ENCODE measurements at regions not wholly inside any gene's neighbourhood (a gene's known extent, or its start where the extent isn't known, plus 50 kb on each side); places are given as distances from the start of the nearest gene placed in this dataset.

DNA sequence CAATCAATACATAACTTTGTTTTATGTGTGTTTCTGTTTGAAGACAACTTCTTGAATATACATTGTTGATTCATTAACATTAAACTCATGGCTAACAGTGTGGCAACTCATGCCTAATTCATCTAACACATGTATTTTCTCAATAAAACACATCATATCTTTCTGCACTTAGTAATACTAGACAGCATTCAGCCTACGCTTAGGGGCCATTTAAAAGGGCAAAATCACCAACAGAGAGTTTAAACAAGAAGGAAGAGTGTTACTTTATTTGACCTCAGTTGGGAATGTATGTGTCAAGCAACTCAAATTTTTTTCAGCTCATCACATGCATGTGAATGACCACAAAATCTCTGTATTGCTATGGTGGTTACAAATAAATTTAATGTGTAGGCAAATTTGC lies 128.8 kb upstream of the AADACL2 start:
- Histone ChIP-seq H3K27me3 (no peaks in the 10 kb centered on the region), H3K4me3 (no peak overlapping the region), H3K4me1 (no peaks in the 10 kb centered on the region), H4K20me1 (ENCODE audit: low read depth) (no peaks in the 10 kb centered on the region), H3F3A (ENCODE audit: low read depth) (no peaks in the 10 kb centered on the region), H3K4me2 (no peak overlapping the region), H3K9me3 (ENCODE audit: low read depth) (no peaks in the 10 kb centered on the region), H3K9ac (no peak overlapping the region), H3K79me2 (ENCODE audit: low read depth) (no peaks in the 10 kb centered on the region), H3K27ac (no peak overlapping the region), H3K36me3 (no peaks in the 10 kb centered on the region), H2AFZ (replicated peaks) (no peak overlapping the region)
- no peak overlapping the region for H3K4me3 Mint-ChIP-seq
- no peak for TF ChIP-seq EZH2phosphoT487 (IDR thresholded peaks at IDR 0.05)
- no peak overlapping the region for H3K27ac Mint-ChIP-seq
- DNase-seq (ENCODE audit: low spot score) = no peak
- H3K27me3 Mint-ChIP-seq (ENCODE audit: insufficient read depth, low read depth) = no peaks in the 10 kb centered on the region
- no peaks in the 10 kb centered on the region for H3K4me1 Mint-ChIP-seq
- no peaks in the 10 kb centered on the region for H3K36me3 Mint-ChIP-seq
- no peaks in the 10 kb centered on the region for H3K9me3 Mint-ChIP-seq

DNA sequence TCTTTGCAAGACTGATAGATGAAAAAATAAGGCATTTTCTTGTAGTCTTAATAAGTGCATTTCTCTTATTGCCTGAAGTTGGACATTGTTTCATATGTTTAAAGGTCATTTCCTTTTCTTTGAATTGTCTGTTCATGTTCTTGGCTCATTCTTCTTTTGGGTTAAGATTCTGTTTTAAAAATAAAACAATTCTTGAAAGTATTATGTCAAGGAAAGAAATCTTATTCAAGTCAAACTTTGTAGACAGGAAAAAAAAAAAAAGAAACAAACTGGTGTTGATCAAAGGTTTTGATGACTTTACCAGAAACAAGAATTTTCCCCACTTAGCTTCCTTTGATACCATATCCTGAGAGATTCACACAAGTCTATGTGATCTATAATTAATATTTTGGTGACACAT lies 132.9 kb upstream of the AADACL2 start:
- H3K36me3 ChIP-seq = no peaks in the 10 kb centered on the region
- no peak for TF ChIP-seq EZH2phosphoT487 (IDR thresholded peaks at IDR 0.05)
- TF ChIP-seq EZH2 (IDR thresholded peaks at IDR 0.05) = no peak
- TF ChIP-seq, protein P1, sequence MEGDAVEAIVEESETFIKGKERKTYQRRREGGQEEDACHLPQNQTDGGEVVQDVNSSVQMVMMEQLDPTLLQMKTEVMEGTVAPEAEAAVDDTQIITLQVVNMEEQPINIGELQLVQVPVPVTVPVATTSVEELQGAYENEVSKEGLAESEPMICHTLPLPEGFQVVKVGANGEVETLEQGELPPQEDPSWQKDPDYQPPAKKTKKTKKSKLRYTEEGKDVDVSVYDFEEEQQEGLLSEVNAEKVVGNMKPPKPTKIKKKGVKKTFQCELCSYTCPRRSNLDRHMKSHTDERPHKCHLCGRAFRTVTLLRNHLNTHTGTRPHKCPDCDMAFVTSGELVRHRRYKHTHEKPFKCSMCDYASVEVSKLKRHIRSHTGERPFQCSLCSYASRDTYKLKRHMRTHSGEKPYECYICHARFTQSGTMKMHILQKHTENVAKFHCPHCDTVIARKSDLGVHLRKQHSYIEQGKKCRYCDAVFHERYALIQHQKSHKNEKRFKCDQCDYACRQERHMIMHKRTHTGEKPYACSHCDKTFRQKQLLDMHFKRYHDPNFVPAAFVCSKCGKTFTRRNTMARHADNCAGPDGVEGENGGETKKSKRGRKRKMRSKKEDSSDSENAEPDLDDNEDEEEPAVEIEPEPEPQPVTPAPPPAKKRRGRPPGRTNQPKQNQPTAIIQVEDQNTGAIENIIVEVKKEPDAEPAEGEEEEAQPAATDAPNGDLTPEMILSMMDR (IDR thresholded peaks at IDR 0.05) = no peak
- no peak for DNase-seq (ENCODE audit: low spot score)
- Mint-ChIP-seq H3K36me3 (no peaks in the 10 kb centered on the region), H3K4me3 (no peak overlapping the region), H3K4me1 (no peaks in the 10 kb centered on the region), H3K9me3 (no peaks in the 10 kb centered on the region), H3K27me3 (ENCODE audit: insufficient read depth, low read depth) (no peaks in the 10 kb centered on the region), H3K27ac (no peak overlapping the region)
- H4K20me1 ChIP-seq (ENCODE audit: low read depth) = no peaks in the 10 kb centered on the region
- H3K27me3 ChIP-seq = no peaks in the 10 kb centered on the region
- no peaks in the 10 kb centered on the region for H3K79me2 ChIP-seq (ENCODE audit: low read depth)
- H3K4me2 ChIP-seq = no peak overlapping the region
- H3K9ac ChIP-seq = no peak overlapping the region
- H3K9me3 ChIP-seq (ENCODE audit: low read depth) = no peaks in the 10 kb centered on the region
- H3K27ac ChIP-seq = no peak overlapping the region
- H3K4me1 ChIP-seq = no peaks in the 10 kb centered on the region
- H3F3A ChIP-seq (ENCODE audit: low read depth) = no peaks in the 10 kb centered on the region
- H2AFZ ChIP-seq (replicated peaks) = no peak overlapping the region
- H3K4me3 ChIP-seq = no peak overlapping the region

DNA sequence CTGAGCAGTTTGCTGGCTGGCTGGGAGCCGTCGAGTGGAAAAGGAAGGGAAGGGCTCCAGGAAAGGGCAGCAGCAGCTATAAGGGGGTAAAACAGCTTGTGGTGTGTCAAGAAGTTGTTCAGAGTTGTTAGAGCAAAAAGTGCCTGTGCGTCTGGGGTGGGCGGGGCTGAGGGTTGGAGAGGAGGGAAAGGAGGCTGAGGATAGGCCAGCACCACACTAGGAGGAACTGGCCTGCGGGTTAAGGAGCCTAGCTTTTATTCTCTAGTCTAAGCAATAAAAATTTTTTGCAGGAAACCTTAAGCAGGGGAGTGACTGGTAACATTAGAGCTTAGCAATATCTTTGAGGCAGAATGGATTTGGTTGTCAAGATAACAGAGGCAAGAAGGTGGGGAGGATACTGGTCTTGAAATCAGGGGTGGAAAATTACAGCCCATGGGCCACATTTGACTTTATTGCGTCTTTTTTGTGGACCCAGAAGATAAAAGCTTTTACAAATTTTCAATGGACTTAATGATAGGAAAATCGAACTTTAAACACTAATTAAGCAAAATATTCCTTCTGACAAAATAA lies 134.5 kb upstream of the AADACL2 start:
- no peak overlapping the region for H3K4me3 ChIP-seq
- Mint-ChIP-seq H3K4me3 (no peak overlapping the region), H3K4me1 (no peaks in the 10 kb centered on the region), H3K36me3 (no peaks in the 10 kb centered on the region), H3K27ac (no peak overlapping the region), H3K9me3 (no peaks in the 10 kb centered on the region), H3K27me3 (ENCODE audit: insufficient read depth, low read depth) (no peaks in the 10 kb centered on the region)
- H3K9me3 ChIP-seq (ENCODE audit: low read depth) = no peaks in the 10 kb centered on the region
- no peaks in the 10 kb centered on the region for H3K79me2 ChIP-seq (ENCODE audit: low read depth)
- no peak overlapping the region for H3K4me2 ChIP-seq
- H3K9ac ChIP-seq = no peak overlapping the region
- H3F3A ChIP-seq (ENCODE audit: low read depth) = no peaks in the 10 kb centered on the region
- no peaks in the 10 kb centered on the region for H3K4me1 ChIP-seq
- H4K20me1 ChIP-seq (ENCODE audit: low read depth) = no peaks in the 10 kb centered on the region
- TF ChIP-seq, protein P1 (IDR thresholded peaks at IDR 0.05) = no peak
- TF ChIP-seq EZH2phosphoT487 (IDR thresholded peaks at IDR 0.05) (no peak), EZH2 (IDR thresholded peaks at IDR 0.05) (no peak)
- peak overlapping the region; percentile 84 for H2AFZ ChIP-seq (replicated peaks)
- no peaks in the 10 kb centered on the region for H3K27me3 ChIP-seq
- H3K27ac ChIP-seq = no peak overlapping the region
- peak; percentile 5 for DNase-seq (ENCODE audit: low spot score)
- no peaks in the 10 kb centered on the region for H3K36me3 ChIP-seq

DNA sequence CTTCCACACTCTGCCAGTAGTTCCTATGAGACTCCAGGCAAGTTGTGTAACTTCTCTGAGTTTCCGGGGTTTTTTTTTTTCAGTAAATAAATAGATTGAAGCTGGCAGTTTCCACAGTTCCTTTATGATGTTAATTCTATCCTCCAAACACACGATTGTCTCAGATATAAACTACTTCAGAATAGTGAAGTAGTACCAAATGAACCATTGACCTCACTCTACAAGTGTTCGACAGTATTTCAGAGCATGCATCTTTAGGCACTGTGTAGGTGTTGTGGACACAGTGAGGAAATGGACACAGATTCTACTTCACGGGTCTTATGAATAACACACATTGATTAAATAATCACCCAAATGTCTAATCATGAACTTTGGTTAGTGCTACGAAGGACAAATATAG lies 136.1 kb upstream of the IGSF10 start:
- Mint-ChIP-seq H3K27me3 (ENCODE audit: insufficient read depth, low read depth) (no peaks in the 10 kb centered on the region), H3K4me1 (no peaks in the 10 kb centered on the region), H3K27ac (no peak overlapping the region), H3K9me3 (no peaks in the 10 kb centered on the region), H3K36me3 (no peaks in the 10 kb centered on the region), H3K4me3 (no peak overlapping the region)
- H3K27ac ChIP-seq = no peak overlapping the region
- no peak overlapping the region for H3K4me3 ChIP-seq
- no peaks in the 10 kb centered on the region for H3K4me1 ChIP-seq
- H3K79me2 ChIP-seq (ENCODE audit: low read depth) = no peaks in the 10 kb centered on the region
- H3K9ac ChIP-seq = no peak overlapping the region
- DNase-seq (ENCODE audit: low spot score) = no peak
- no peaks in the 10 kb centered on the region for H3K27me3 ChIP-seq
- H3K4me2 ChIP-seq = no peak overlapping the region
- H4K20me1 ChIP-seq (ENCODE audit: low read depth) = no peaks in the 10 kb centered on the region
- H2AFZ ChIP-seq (replicated peaks) = no peak overlapping the region
- H3F3A ChIP-seq (ENCODE audit: low read depth) = no peaks in the 10 kb centered on the region
- H3K36me3 ChIP-seq = no peaks in the 10 kb centered on the region
- no peaks in the 10 kb centered on the region for H3K9me3 ChIP-seq (ENCODE audit: low read depth)
- no peak for TF ChIP-seq EZH2phosphoT487 (IDR thresholded peaks at IDR 0.05)
- TF ChIP-seq EZH2 (IDR thresholded peaks at IDR 0.05) = no peak
- TF ChIP-seq, protein P1 (IDR thresholded peaks at IDR 0.05) = no peak
